ENCODE measurements at regions not wholly inside any gene's neighbourhood (a gene's known extent, or its start where the extent isn't known, plus 50 kb on each side); places are given as distances from the start of the nearest gene placed in this dataset.

GRCh38 chr3:22117751-22118346, 366.8 kb upstream of the ZNF385D start:
- TF ChIP-seq EZH2 (IDR thresholded peaks at IDR 0.05; ENCODE audit: borderline replicate concordance, low read depth, low read length, poor library complexity, severe bottlenecking) (no peak), CTCF (conservative IDR thresholded peaks at IDR 0.05; ENCODE audit: low read depth, low read length) (peak; percentile 64)
